Ascending aorta (tissue), 2 donors: ENCODE measurements at regions not wholly inside any gene's neighbourhood (a gene's known extent, or its start where the extent isn't known, plus 50 kb on each side); places are given as distances from the start of the nearest gene placed in this dataset.

Experiments used
- DNase-seq, 2 donors: peaks; one replicate each; pipeline ENCODE4 v3.0.0-alpha.2; 2019; ENCODE audit warnings: low spot score in 2 of 2
- H3K27ac ChIP-seq, 2 donors: fragments of 200-600 bp; sonication (generic); one replicate each; pipeline ENCODE4 v1.5.1; 2016 to 2017; ENCODE audit warnings: mild to moderate bottlenecking in 1 of 2
- H3K27me3 ChIP-seq: fragments of 200-600 bp; sonication (generic); one replicate; pipeline ENCODE4 v1.5.1; 2017
- H3K36me3 ChIP-seq, 2 donors: fragments of 200-600 bp; sonication (generic); one replicate each; pipeline ENCODE4 v1.5.1; 2016
- H3K4me1 ChIP-seq, 2 donors: fragments of 200-600 bp; sonication (generic); one replicate each; pipeline ENCODE4 v1.5.1; 2016 to 2017; ENCODE audit warnings: mild to moderate bottlenecking in 1 of 2
- H3K4me3 ChIP-seq, 2 donors: fragments of 200-600 bp; sonication (generic); one replicate each; pipeline ENCODE4 v1.5.1; 2016 to 2017; ENCODE audit warnings: mild to moderate bottlenecking in 1 of 2
- H3K9me3 ChIP-seq, 2 donors: fragments of 200-600 bp; sonication (generic); one replicate each; pipeline ENCODE4 v1.5.1; 2016
- intact Hi-C: fragments of 100-400 bp; cut with DNase I; formaldehyde crosslinking; loops from one replicate; pipeline ENCODE4 v1.15.1; 2023
- TF ChIP-seq, protein P1 (sequence below), 3 experiments: fragments of 200-600 bp in 2 of 3; fragments of 450-650 bp in 1 of 3; sonication (generic) in 2 of 3; IDR thresholded peaks; one replicate each; pipeline ENCODE4 v1.5.1; 2016 to 2019; ENCODE audit warnings: antibody characterized with exemption in 3 of 3, mild to moderate bottlenecking in 1 of 3, moderate library complexity in 1 of 3

DNA sequence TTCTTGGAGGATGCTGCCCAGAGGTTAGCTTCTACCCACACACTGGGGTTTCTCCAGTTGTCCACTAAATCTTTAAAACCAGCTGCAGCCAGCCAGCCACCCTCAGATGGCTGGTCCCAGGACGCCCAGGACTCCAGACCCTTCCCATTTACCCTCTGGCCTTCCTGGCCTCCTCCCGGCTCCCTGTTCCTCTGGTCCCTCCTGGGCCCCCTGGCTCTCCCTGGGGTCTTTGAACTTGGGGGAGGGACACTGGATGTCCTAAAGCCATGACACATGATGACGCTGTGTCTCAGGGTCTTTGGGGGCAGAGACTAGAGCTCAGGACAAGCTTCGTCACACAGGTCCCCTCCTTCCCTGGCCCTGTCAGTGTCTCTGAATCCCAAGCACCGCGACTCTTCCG, 201.1 kb upstream of the HDAC4 start:
- H3K4me3 ChIP-seq, result no peak overlapping the region
- no peaks in the 10 kb centered on the region for H3K27me3 ChIP-seq
- no peaks in the 10 kb centered on the region for H3K4me1 ChIP-seq
- no peaks in the 10 kb centered on the region for H3K36me3 ChIP-seq
- H3K27ac ChIP-seq, result no peak overlapping the region
- intact Hi-C loops, result no loop called here
- TF ChIP-seq, protein P1, sequence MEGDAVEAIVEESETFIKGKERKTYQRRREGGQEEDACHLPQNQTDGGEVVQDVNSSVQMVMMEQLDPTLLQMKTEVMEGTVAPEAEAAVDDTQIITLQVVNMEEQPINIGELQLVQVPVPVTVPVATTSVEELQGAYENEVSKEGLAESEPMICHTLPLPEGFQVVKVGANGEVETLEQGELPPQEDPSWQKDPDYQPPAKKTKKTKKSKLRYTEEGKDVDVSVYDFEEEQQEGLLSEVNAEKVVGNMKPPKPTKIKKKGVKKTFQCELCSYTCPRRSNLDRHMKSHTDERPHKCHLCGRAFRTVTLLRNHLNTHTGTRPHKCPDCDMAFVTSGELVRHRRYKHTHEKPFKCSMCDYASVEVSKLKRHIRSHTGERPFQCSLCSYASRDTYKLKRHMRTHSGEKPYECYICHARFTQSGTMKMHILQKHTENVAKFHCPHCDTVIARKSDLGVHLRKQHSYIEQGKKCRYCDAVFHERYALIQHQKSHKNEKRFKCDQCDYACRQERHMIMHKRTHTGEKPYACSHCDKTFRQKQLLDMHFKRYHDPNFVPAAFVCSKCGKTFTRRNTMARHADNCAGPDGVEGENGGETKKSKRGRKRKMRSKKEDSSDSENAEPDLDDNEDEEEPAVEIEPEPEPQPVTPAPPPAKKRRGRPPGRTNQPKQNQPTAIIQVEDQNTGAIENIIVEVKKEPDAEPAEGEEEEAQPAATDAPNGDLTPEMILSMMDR (IDR thresholded peaks at IDR 0.05), result no peak
- no peaks in the 10 kb centered on the region for H3K9me3 ChIP-seq
- peak in 1 of 2 donors; percentile 60 for DNase-seq

DNA sequence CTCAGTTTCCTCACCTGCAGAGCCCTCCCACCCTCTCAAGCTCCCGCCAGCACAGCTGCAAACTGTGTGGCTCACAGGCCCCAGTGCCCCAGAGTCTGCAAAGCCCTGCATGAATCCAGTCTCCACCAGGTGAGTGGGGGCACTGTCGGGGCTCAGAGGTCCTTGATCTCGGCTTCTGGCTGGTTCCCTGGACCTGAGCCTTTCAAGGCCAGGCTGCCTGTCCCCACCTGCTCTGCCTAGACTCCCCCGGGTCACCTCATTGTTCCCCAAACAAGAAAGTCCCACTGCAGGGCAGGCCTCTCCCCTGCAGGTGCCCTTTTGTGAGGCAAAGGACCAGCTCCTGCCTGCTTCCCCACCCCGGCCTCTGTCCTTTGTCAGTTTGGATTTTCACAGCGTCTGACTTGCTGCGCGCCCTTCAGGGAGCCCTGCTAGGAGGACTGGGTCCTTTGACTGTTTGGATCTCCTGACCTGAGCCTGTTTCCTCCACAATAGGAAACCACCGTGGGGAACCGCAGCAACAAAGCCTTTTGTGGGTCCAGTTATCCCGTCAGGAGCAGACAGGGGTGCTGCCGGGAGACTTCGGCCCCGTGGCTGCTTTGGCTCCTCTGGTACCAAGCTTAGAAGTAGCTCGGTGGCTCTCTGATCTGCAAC, 200.5 kb upstream of the HDAC4 start:
- TF ChIP-seq, protein P1 (IDR thresholded peaks at IDR 0.05), result no peak

DNA sequence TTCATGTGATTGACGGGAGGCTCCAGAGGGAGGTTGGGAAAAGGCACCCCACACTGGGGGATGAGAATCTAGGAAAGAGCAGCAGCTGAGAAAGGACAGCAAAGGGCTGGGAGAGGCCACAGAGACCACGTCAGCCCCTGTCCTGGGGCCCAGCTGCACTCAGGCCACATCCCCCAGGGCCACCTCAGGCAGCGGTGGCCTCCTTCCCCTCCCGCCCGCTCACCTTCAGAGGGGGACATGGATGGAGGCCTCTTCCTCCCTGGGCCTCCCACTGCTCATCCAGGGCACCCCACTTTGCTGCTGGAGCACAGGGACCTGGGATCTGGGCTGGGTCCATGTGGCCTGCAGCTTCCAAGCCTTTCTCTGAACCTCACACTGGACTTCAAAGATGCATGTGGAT, 199.8 kb upstream of the HDAC4 start:
- Histone ChIP-seq H3K27me3 (no peaks in the 10 kb centered on the region), H3K4me1 (no peaks in the 10 kb centered on the region), H3K27ac (no peak overlapping the region), H3K36me3 (no peaks in the 10 kb centered on the region), H3K9me3 (no peaks in the 10 kb centered on the region), H3K4me3 (no peak overlapping the region)
- TF ChIP-seq, protein P1 (IDR thresholded peaks at IDR 0.05), result no peak
- DNase-seq, result peak in 1 of 2 donors; percentile 30
- intact Hi-C loops, result no loop called here

More for the DNA sequence above, 200.5 kb upstream of the HDAC4 start:
- no peaks in the 10 kb centered on the region for H3K36me3 ChIP-seq
- no peaks in the 10 kb centered on the region for H3K4me1 ChIP-seq
- intact Hi-C loops, result no loop called here
- H3K27ac ChIP-seq, result no peak overlapping the region
- H3K4me3 ChIP-seq, result no peak overlapping the region
- no peaks in the 10 kb centered on the region for H3K27me3 ChIP-seq
- peak in 1 of 2 donors; percentile 55 for DNase-seq
- H3K9me3 ChIP-seq, result no peaks in the 10 kb centered on the region

DNA sequence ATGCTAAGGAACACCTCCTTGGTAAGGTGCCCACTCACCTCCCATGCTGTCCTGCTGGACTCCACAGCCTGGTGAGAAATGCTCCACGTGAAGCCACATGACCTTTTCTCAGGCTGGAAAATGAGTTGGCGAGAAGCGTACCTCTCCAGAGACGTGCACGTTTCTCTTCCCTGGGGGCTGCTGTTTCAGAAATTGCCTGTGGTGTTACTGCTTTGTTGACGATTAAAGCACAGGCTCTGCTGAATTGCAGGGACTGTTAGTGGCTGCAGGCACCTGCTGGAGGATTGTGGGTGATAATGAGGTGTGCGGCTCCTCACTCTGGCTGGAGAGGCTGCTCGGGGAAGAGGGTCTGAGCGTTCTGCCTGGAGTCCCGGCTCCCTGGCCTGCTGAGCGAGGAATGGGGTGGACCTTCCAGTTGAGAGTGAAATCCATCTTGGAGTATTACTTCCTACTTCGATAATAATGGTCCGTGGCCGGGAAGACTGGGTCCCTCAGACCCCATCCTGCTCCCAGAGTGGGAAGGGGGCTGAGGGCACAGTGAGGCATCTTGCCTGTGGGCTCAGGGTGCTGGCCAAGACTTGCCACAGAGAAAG, 199.3 kb upstream of the HDAC4 start:
- TF ChIP-seq, protein P1 (IDR thresholded peaks at IDR 0.05), result no peak
- Histone ChIP-seq H3K27me3 (no peaks in the 10 kb centered on the region), H3K4me3 (no peak overlapping the region), H3K27ac (no peak overlapping the region), H3K9me3 (no peaks in the 10 kb centered on the region), H3K36me3 (no peaks in the 10 kb centered on the region), H3K4me1 (no peaks in the 10 kb centered on the region)
- intact Hi-C loops, result no loop called here
- DNase-seq, result peak in 1 of 2 donors; percentile 25

DNA sequence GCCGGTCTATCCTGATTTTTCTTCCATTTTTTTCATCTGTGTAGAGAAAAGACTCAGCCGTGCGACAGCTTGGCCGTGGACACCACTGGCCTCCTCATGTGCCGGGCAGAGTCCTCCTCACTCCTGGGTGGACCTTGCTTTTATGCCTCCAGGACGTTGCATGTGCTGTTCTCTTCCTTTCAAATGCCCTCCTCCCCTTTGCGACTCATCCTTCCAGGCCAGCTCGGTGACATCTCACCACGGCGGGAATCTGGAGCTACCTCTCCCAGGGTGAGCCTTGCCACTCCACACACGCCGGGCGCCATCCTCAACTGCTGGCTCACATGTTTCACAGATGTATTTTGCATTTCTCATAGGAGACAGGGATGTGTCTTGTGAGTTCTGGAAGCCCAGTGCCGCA, 198.5 kb upstream of the HDAC4 start:
- Histone ChIP-seq H3K4me1 (no peaks in the 10 kb centered on the region), H3K27me3 (no peaks in the 10 kb centered on the region), H3K4me3 (no peak overlapping the region), H3K27ac (no peak overlapping the region), H3K36me3 (no peaks in the 10 kb centered on the region), H3K9me3 (no peaks in the 10 kb centered on the region)
- intact Hi-C loops, result no loop called here
- peak in 1 of 2 donors; percentile 38 for DNase-seq
- TF ChIP-seq, protein P1 (IDR thresholded peaks at IDR 0.05), result no peak
